Upper lobe of right lung (tissue), 1 donor: ENCODE measurements at regions not wholly inside any gene's neighbourhood (a gene's known extent, or its start where the extent isn't known, plus 50 kb on each side); places are given as distances from the start of the nearest gene placed in this dataset.

ENCODE experiments used
- ATAC-seq: fragments of 200-7000 bp; cut with Tn5 transposase; one replicate; pipeline ENCODE4 v1.9.1; 2020; ENCODE audit warnings: mild to moderate bottlenecking, moderate library complexity
- DNase-seq: peaks from one replicate; pipeline ENCODE4 v3.0.0-alpha.2; 2020
- H3K27ac ChIP-seq: fragments of 200-600 bp; one replicate; pipeline ENCODE4 v1.8.0; 2022
- H3K27me3 ChIP-seq: fragments of 200-600 bp; one replicate; pipeline ENCODE4 v1.8.0; 2022; ENCODE audit warnings: mild to moderate bottlenecking
- H3K36me3 ChIP-seq: fragments of 200-600 bp; one replicate; pipeline ENCODE4 v1.8.0; 2022
- H3K4me1 ChIP-seq: fragments of 200-600 bp; one replicate; pipeline ENCODE4 v1.8.0; 2022
- H3K4me3 ChIP-seq: fragments of 200-600 bp; one replicate; pipeline ENCODE4 v1.8.0; 2022; ENCODE audit warnings: mild to moderate bottlenecking
- H3K9me3 ChIP-seq: fragments of 200-600 bp; one replicate; pipeline ENCODE4 v1.8.0; 2022
- intact Hi-C: fragments of 100-400 bp; cut with DNase I; formaldehyde crosslinking; loops from one replicate; pipeline ENCODE4 v1.11.0; 2022
- TF ChIP-seq, protein P1 (sequence below): fragments of 200-600 bp; IDR thresholded peaks from one replicate; pipeline ENCODE4 v1.8.0; 2022; ENCODE audit warnings: antibody characterized with exemption
- donor health status: DM: no; HTN: yes; CAD: no; lungs with severe emphysema.

GRCh38 chr14:100649173-100649519, 61.9 kb upstream of the BEGAIN start:
- H3K27me3 ChIP-seq, result peaks cover 8% of the 10 kb centered on the region
- no peaks in the 10 kb centered on the region for H3K36me3 ChIP-seq
- TF ChIP-seq, protein P1, sequence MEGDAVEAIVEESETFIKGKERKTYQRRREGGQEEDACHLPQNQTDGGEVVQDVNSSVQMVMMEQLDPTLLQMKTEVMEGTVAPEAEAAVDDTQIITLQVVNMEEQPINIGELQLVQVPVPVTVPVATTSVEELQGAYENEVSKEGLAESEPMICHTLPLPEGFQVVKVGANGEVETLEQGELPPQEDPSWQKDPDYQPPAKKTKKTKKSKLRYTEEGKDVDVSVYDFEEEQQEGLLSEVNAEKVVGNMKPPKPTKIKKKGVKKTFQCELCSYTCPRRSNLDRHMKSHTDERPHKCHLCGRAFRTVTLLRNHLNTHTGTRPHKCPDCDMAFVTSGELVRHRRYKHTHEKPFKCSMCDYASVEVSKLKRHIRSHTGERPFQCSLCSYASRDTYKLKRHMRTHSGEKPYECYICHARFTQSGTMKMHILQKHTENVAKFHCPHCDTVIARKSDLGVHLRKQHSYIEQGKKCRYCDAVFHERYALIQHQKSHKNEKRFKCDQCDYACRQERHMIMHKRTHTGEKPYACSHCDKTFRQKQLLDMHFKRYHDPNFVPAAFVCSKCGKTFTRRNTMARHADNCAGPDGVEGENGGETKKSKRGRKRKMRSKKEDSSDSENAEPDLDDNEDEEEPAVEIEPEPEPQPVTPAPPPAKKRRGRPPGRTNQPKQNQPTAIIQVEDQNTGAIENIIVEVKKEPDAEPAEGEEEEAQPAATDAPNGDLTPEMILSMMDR, result no peak
- intact Hi-C loops, result no loop called here
- DNase-seq, result no peak
- no peak overlapping the region for H3K4me3 ChIP-seq
- ATAC-seq, result no peak
- no peak overlapping the region for H3K27ac ChIP-seq
- H3K9me3 ChIP-seq, result no peaks in the 10 kb centered on the region
- peaks cover 10% of the 10 kb centered on the region for H3K4me1 ChIP-seq

- Histone ChIP-seq H3K27me3 (peaks cover 18% of the 10 kb centered on the region), H3K4me1 (no peaks in the 10 kb centered on the region), H3K4me3 (no peak overlapping the region), H3K27ac (no peak overlapping the region), H3K9me3 (no peaks in the 10 kb centered on the region), H3K36me3 (no peaks in the 10 kb centered on the region)
- DNase-seq (no peak), ATAC-seq (no peak)
- intact Hi-C loops, result no loop called here
- TF ChIP-seq, protein P1, result no peak
Observed at GRCh38 chr14:100651999-100652508, 64.8 kb upstream of the BEGAIN start.

- no peak overlapping the region for H3K4me3 ChIP-seq
- no peak overlapping the region for H3K27ac ChIP-seq
- no peaks in the 10 kb centered on the region for H3K4me1 ChIP-seq
- ATAC-seq (no peak), DNase-seq (no peak)
- H3K27me3 ChIP-seq, result peaks cover 22% of the 10 kb centered on the region
- intact Hi-C loops, result no loop called here
- no peaks in the 10 kb centered on the region for H3K9me3 ChIP-seq
- H3K36me3 ChIP-seq, result no peaks in the 10 kb centered on the region
- TF ChIP-seq, protein P1, result no peak
Observed at GRCh38 chr14:100652744-100653143, 65.5 kb upstream of the BEGAIN start.

DNA sequence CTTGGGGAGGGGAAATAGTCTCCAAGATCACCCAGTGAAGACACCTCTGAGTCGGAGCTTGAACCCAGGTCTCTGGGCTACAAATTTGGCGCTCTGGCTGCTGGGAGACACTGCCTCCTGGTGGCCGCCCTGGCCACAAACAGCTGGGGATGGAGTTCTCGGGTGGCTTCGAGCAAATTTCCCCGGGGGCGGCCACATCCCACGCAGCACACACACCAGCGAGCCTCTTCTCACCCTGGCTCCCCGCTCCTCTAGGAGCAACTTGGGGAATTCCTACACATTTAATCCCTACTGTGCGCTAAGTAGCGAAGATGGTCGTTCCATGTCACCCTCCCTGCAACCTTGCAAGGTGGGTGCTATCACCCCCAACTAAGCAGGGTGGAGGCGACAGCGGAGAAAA, 66.2 kb upstream of the BEGAIN start:
- Histone ChIP-seq H3K36me3 (no peaks in the 10 kb centered on the region), H3K4me3 (no peak overlapping the region), H3K27ac (no peak overlapping the region), H3K27me3 (peaks cover 22% of the 10 kb centered on the region), H3K9me3 (no peaks in the 10 kb centered on the region), H3K4me1 (no peaks in the 10 kb centered on the region)
- TF ChIP-seq, protein P1, result peak; percentile 42
- ATAC-seq (no peak), DNase-seq (no peak)
- intact Hi-C loops, result no loop called here

DNA sequence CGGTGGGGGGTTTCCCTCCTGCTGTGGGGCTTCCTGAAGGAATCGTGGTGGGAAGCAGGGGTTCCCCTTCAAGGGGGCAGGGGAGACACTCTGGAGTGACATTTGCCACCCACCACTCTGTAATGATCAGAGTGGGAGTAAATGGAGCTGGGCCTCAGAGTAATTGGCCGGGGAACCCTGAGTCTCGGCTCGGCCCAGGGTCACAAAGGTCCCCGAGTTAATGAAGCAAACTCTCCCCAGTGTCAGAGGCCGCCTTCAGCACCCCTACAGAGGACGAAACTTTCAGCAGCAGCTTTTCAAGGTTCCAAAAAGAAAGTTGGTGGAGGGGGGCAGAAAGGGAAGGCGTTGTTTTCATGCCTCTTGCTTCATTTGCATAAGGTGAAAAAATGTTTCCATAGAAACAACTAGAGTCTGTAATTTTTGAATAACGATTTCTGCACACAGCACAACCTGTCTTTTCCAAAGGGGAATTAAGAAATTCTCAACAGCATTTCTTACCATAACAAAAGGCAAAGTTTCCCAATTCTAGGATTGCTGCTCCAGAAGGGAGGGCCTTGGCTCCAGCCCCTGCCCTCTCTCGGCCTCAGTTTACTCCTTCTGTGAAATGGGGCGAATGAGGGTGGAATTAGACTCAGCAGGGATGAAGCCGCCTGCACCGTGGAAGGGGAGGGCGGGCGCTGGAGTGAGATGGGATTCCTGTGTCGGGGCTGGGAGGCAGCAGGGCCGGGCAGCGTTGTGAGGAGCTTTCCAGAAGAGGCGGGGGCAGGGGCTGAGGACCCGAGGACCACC, 67.0 kb upstream of the BEGAIN start:
- ATAC-seq (peak; percentile 5), DNase-seq (no peak)
- H3K4me3 ChIP-seq, result no peak overlapping the region

More for the DNA sequence above, 67.0 kb upstream of the BEGAIN start:
- no peaks in the 10 kb centered on the region for H3K9me3 ChIP-seq
- H3K27me3 ChIP-seq, result peaks cover 22% of the 10 kb centered on the region
- TF ChIP-seq, protein P1, result no peak
- H3K36me3 ChIP-seq, result no peaks in the 10 kb centered on the region
- intact Hi-C loops, result no loop called here
- no peaks in the 10 kb centered on the region for H3K4me1 ChIP-seq
- H3K27ac ChIP-seq, result no peak overlapping the region
